Activated CD8-positive, alpha-beta T cell treated with anti-CD3 and anti-CD28 coated beads for 36 hours (primary cell): ENCODE measurements at regions not wholly inside any gene's neighbourhood (a gene's known extent, or its start where the extent isn't known, plus 50 kb on each side); places are given as distances from the start of the nearest gene placed in this dataset.

ENCODE experiments used
- ATAC-seq: fragments of 200-7000 bp; cut with Tn5 transposase; one replicate; pipeline ENCODE4 v1.10.0; 2021; ENCODE audit warnings: mild to moderate bottlenecking, moderate library complexity
- CTCF ChIA-PET: fragments of 350-600 bp; sonication (Branson Sonifier 250); formaldehyde crosslinking; loops from one replicate; lab custom pipeline; 2021; ENCODE audit warnings: antibody characterized with exemption; lab: Charles Lee
- POLR2A ChIA-PET: fragments of 350-600 bp; sonication (Branson Sonifier 250); formaldehyde crosslinking; loops from one replicate; lab custom pipeline; 2021; ENCODE audit warnings: antibody characterized with exemption; lab: Charles Lee
- DNase-seq: peaks from one replicate; pipeline ENCODE4 v3.0.0-alpha.2; 2020
- H3K27ac Mint-ChIP-seq: one replicate; pipeline ENCODE4 v1.8.0; 2021; ENCODE audit warnings: mild to moderate bottlenecking, mixed read lengths
- H3K27me3 Mint-ChIP-seq: one replicate; pipeline ENCODE4 v1.8.0; 2021; ENCODE audit warnings: mixed read lengths
- H3K36me3 Mint-ChIP-seq: one replicate; pipeline ENCODE4 v1.8.0; 2021; ENCODE audit warnings: low read depth, mixed read lengths
- H3K4me1 Mint-ChIP-seq: one replicate; pipeline ENCODE4 v1.8.0; 2021; ENCODE audit warnings: low read depth, mixed read lengths
- H3K4me3 Mint-ChIP-seq: one replicate; pipeline ENCODE4 v1.8.0; 2021; ENCODE audit warnings: mild to moderate bottlenecking, moderate library complexity, mixed read lengths
- H3K9me3 Mint-ChIP-seq: one replicate; pipeline ENCODE4 v1.8.0; 2021; ENCODE audit warnings: mixed read lengths
- CTCF ChIP-seq: fragments of 200-600 bp; IDR thresholded peaks from one replicate; pipeline ENCODE4 v1.8.0; 2022; ENCODE audit warnings: antibody characterized with exemption, mild to moderate bottlenecking
- intact Hi-C: fragments of 100-400 bp; cut with micrococcal nuclease; formaldehyde crosslinking; loops from one replicate; pipeline ENCODE4 v1.10.0; 2022

GRCh38 chr7:52026140-52026539, 709.5 kb upstream of the COBL start:
- Mint-ChIP-seq H3K27me3 (no peaks in the 10 kb centered on the region), H3K4me1 (no peaks in the 10 kb centered on the region), H3K36me3 (no peaks in the 10 kb centered on the region), H3K4me3 (no peak overlapping the region), H3K9me3 (no peaks in the 10 kb centered on the region), H3K27ac (no peak overlapping the region)
- ChIA-PET POLR2A (no interaction called here), CTCF (no interaction called here)
- intact Hi-C loops: no loop called here
- DNase-seq (no peak), ATAC-seq (no peak)
- TF ChIP-seq CTCF: no peak

GRCh38 chr7:52021343-52021742, 704.7 kb upstream of the COBL start:
- TF ChIP-seq CTCF: no peak
- DNase-seq: no peak
- no peaks in the 10 kb centered on the region for H3K36me3 Mint-ChIP-seq
- CTCF ChIA-PET: no interaction called here
- H3K27ac Mint-ChIP-seq: no peak overlapping the region
- ATAC-seq: no peak
- no peaks in the 10 kb centered on the region for H3K27me3 Mint-ChIP-seq
- H3K4me1 Mint-ChIP-seq: no peaks in the 10 kb centered on the region
- no peaks in the 10 kb centered on the region for H3K9me3 Mint-ChIP-seq
- no peak overlapping the region for H3K4me3 Mint-ChIP-seq
- intact Hi-C loops: no loop called here
- POLR2A ChIA-PET: no interaction called here

GRCh38 chr7:52018680-52019054, 702.1 kb upstream of the COBL start:
- POLR2A ChIA-PET: no interaction called here
- CTCF ChIA-PET: interaction anchor here (1.4 to 1.9 kb wide), 3 partner anchors 10 to 54 kb away, joined by 4 to 7 read pairs (median 7); no protein-coding TSS in a partner anchor
- H3K36me3 Mint-ChIP-seq: no peaks in the 10 kb centered on the region
- TF ChIP-seq CTCF: peak; percentile 7
- H3K27ac Mint-ChIP-seq: no peak overlapping the region
- no peaks in the 10 kb centered on the region for H3K9me3 Mint-ChIP-seq
- intact Hi-C loops: no loop called here
- H3K27me3 Mint-ChIP-seq: no peaks in the 10 kb centered on the region
- no peak overlapping the region for H3K4me3 Mint-ChIP-seq
- no peak for DNase-seq
- ATAC-seq: no peak
- no peaks in the 10 kb centered on the region for H3K4me1 Mint-ChIP-seq

- H3K4me3 Mint-ChIP-seq: no peak overlapping the region
- no peaks in the 10 kb centered on the region for H3K36me3 Mint-ChIP-seq
- ATAC-seq (peak; percentile 49), DNase-seq (peak; percentile 48)
- H3K27ac Mint-ChIP-seq: peak overlapping the region; percentile 25
- H3K27me3 Mint-ChIP-seq: no peaks in the 10 kb centered on the region
- ChIA-PET CTCF (interaction anchor here (0.7 to 1.9 kb wide), 5 partner anchors 10 to 54 kb away, joined by 3 to 7 read pairs (median 4); no protein-coding TSS in a partner anchor), POLR2A (no interaction called here)
- peak; percentile 66 for TF ChIP-seq CTCF
- no peaks in the 10 kb centered on the region for H3K4me1 Mint-ChIP-seq
- H3K9me3 Mint-ChIP-seq: no peaks in the 10 kb centered on the region
- intact Hi-C loops: no loop called here
Observed at GRCh38 chr7:52017802-52018679, 701.4 kb upstream of the COBL start.

- ATAC-seq: no peak
- DNase-seq: no peak
- CTCF ChIA-PET: no interaction called here
- Mint-ChIP-seq H3K27ac (no peak overlapping the region), H3K27me3 (no peaks in the 10 kb centered on the region), H3K36me3 (no peaks in the 10 kb centered on the region), H3K4me3 (no peak overlapping the region), H3K4me1 (no peaks in the 10 kb centered on the region), H3K9me3 (peaks cover 15% of the 10 kb centered on the region)
- intact Hi-C loops: no loop called here
- POLR2A ChIA-PET: no interaction called here
- TF ChIP-seq CTCF: no peak
Observed at GRCh38 chr7:52009181-52009580, 692.6 kb upstream of the COBL start.
